ENCODE measurements at regions not wholly inside any gene's neighbourhood (a gene's known extent, or its start where the extent isn't known, plus 50 kb on each side); places are given as distances from the start of the nearest gene placed in this dataset.
"Not testable (repeated sequence)": the region's sequence is repeated elsewhere in the genome, so short reads cannot be mapped to it uniquely, and the experiment has no call there.

- DNase-seq = no peak
- Mint-ChIP-seq H3K4me1 (ENCODE audit: low read depth, unreplicated experiment) (no peaks in the 10 kb centered on the region), H3K27ac (ENCODE audit: unreplicated experiment) (no peak overlapping the region), H3K9me3 (ENCODE audit: low read depth, unreplicated experiment) (peaks cover 6% of the 10 kb centered on the region), H3K4me3 (ENCODE audit: low read depth, unreplicated experiment) (no peak overlapping the region), H3K36me3 (ENCODE audit: insufficient read depth, unreplicated experiment) (no peaks in the 10 kb centered on the region), H3K27me3 (ENCODE audit: unreplicated experiment) (no peaks in the 10 kb centered on the region)
- CTCF ChIA-PET = interaction anchor here (0.6 kb wide), 1 partner anchor 1491 kb away, joined by 3 read pairs; no protein-coding TSS in a partner anchor
- TF ChIP-seq CTCF (IDR thresholded peaks at IDR 0.05; ENCODE audit: unreplicated experiment) = no peak
- no TSS peak for BruUV-seq (replicated peaks)
- intact Hi-C loops (cut with micrococcal nuclease; ENCODE audit: unreplicated experiment) = no loop called here
These were observed 509.2 kb downstream of the CSNK1G3 start for GRCh38 chr5:124021066-124021641.

DNA sequence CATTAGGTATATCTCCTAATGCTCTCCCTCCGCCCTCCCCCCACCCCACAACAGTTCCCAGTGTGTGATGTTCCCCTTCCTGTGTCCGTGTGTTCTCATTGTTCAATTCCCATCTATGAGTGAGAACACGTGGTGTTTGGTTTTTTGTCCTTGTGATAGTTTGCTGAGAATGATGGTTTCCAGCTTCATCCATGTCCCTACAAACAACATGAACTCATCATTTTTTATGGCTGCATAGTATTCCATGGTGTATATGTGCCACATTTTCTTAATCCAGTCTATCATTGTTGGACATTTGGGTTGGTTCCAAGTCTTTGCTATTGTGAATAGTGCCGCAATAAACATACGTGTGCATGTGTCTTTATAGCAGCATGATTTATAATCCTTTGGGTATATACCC lies 505.3 kb downstream of the CSNK1G3 start:
- intact Hi-C loops (cut with micrococcal nuclease; ENCODE audit: unreplicated experiment); CTCF ChIA-PET; H3K36me3 Mint-ChIP-seq (ENCODE audit: insufficient read depth, unreplicated experiment); H3K4me1 Mint-ChIP-seq (ENCODE audit: low read depth, unreplicated experiment); BruUV-seq (replicated peaks); DNase-seq; H3K27me3 Mint-ChIP-seq (ENCODE audit: unreplicated experiment); H3K4me3 Mint-ChIP-seq (ENCODE audit: low read depth, unreplicated experiment); H3K27ac Mint-ChIP-seq (ENCODE audit: unreplicated experiment): not testable (repeated sequence)
- peaks cover 11% of the 10 kb centered on the region for H3K9me3 Mint-ChIP-seq (ENCODE audit: low read depth, unreplicated experiment)

GRCh38 chr5:124007675-124008398 lies 495.9 kb downstream of the CSNK1G3 start:
- no peak for TF ChIP-seq CTCF (IDR thresholded peaks at IDR 0.05; ENCODE audit: unreplicated experiment)
- Mint-ChIP-seq H3K9me3 (ENCODE audit: low read depth, unreplicated experiment) (peaks cover 11% of the 10 kb centered on the region), H3K4me1 (ENCODE audit: low read depth, unreplicated experiment) (no peaks in the 10 kb centered on the region), H3K4me3 (ENCODE audit: low read depth, unreplicated experiment) (no peak overlapping the region), H3K27me3 (ENCODE audit: unreplicated experiment) (no peaks in the 10 kb centered on the region), H3K27ac (ENCODE audit: unreplicated experiment) (no peak overlapping the region), H3K36me3 (ENCODE audit: insufficient read depth, unreplicated experiment) (no peaks in the 10 kb centered on the region)
- no TSS peak for BruUV-seq (replicated peaks)
- intact Hi-C loops (cut with micrococcal nuclease; ENCODE audit: unreplicated experiment) = no loop called here
- CTCF ChIA-PET = no interaction called here
- DNase-seq = no peak

DNA sequence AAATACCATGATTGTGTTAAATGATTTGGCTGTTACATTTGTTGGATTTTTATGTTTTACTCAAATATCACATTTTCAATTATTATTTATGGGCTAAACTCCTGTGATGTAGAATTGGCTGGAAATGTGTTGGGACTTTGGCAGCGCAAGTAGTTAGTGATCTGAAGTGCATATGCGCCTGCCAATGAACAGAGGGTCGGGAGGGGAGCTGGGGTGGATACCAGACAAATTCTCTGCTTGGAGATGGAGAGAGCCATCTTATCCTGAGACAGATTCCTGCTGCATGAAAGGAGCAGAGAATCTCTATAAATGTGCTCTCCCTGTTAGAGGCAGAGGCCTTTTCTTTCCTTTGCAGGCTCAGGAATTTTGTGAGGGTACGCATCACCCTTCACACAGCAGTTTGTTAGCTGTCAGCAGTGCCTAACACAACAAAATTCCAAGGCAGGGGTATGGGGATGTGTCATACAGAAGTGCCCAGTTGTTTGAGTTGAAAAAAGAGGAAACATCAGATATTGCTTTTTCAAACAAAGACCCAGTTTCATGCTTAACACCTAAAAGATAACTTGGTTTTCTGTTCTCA lies 489.1 kb downstream of the CSNK1G3 start:
- Mint-ChIP-seq H3K27me3 (ENCODE audit: unreplicated experiment) (no peaks in the 10 kb centered on the region), H3K9me3 (ENCODE audit: low read depth, unreplicated experiment) (no peaks in the 10 kb centered on the region), H3K4me3 (ENCODE audit: low read depth, unreplicated experiment) (no peak overlapping the region), H3K4me1 (ENCODE audit: low read depth, unreplicated experiment) (no peaks in the 10 kb centered on the region), H3K36me3 (ENCODE audit: insufficient read depth, unreplicated experiment) (no peaks in the 10 kb centered on the region), H3K27ac (ENCODE audit: unreplicated experiment) (no peak overlapping the region)
- intact Hi-C loops (cut with micrococcal nuclease; ENCODE audit: unreplicated experiment) = no loop called here
- BruUV-seq (replicated peaks) = no TSS peak
- no peak for TF ChIP-seq CTCF (IDR thresholded peaks at IDR 0.05; ENCODE audit: unreplicated experiment)
- CTCF ChIA-PET = no interaction called here
- DNase-seq = no peak

- DNase-seq = no peak
- H3K27me3 Mint-ChIP-seq (ENCODE audit: unreplicated experiment) = no peaks in the 10 kb centered on the region
- BruUV-seq (replicated peaks) = no TSS peak
- CTCF ChIA-PET = no interaction called here
- no peaks in the 10 kb centered on the region for H3K4me1 Mint-ChIP-seq (ENCODE audit: low read depth, unreplicated experiment)
- no peaks in the 10 kb centered on the region for H3K36me3 Mint-ChIP-seq (ENCODE audit: insufficient read depth, unreplicated experiment)
- H3K27ac Mint-ChIP-seq (ENCODE audit: unreplicated experiment) = no peak overlapping the region
- no peak overlapping the region for H3K4me3 Mint-ChIP-seq (ENCODE audit: low read depth, unreplicated experiment)
- H3K9me3 Mint-ChIP-seq (ENCODE audit: low read depth, unreplicated experiment) = no peaks in the 10 kb centered on the region
- intact Hi-C loops (cut with micrococcal nuclease; ENCODE audit: unreplicated experiment) = no loop called here
- no peak for TF ChIP-seq CTCF (IDR thresholded peaks at IDR 0.05; ENCODE audit: unreplicated experiment)
These were observed 488.6 kb downstream of the CSNK1G3 start for GRCh38 chr5:124000538-124000937.
